WTC11 (cell line): ENCODE measurements at regions not wholly inside any gene's neighbourhood (a gene's known extent, or its start where the extent isn't known, plus 50 kb on each side); places are given as distances from the start of the nearest gene placed in this dataset.

Experiments
- ATF3 ChIP-seq: sonication (generic); formaldehyde crosslinking; conservative IDR thresholded peaks from 2 replicates; pipeline ENCODE4 v1.8.1; 2022; ENCODE audit warnings: mild to moderate bottlenecking, missing genetic modification reagents
- CREM ChIP-seq: sonication (generic); formaldehyde crosslinking; IDR thresholded peaks from 2 replicates; pipeline ENCODE4 v1.8.1; 2022; ENCODE audit warnings: mild to moderate bottlenecking, missing genetic modification reagents, moderate library complexity
- CTCF ChIP-seq: fragments of 200-600 bp; IDR thresholded peaks from 2 replicates; pipeline ENCODE4 v1.8.0; 2022; ENCODE audit warnings: antibody characterized with exemption
- EMX1 ChIP-seq: fragments of 250-450 bp; sonication (Bioruptor Pico); IDR thresholded peaks from 2 replicates; pipeline ENCODE4 v1.8.0; 2021; ENCODE audit warnings: mild to moderate bottlenecking
- ESRRA ChIP-seq: sonication (generic); formaldehyde crosslinking; IDR thresholded peaks from 2 replicates; pipeline ENCODE4 v1.8.1; 2022; ENCODE audit warnings: mild to moderate bottlenecking, missing genetic modification reagents, borderline replicate concordance
- GABPB1 ChIP-seq: sonication (generic); formaldehyde crosslinking; IDR thresholded peaks from 2 replicates; pipeline ENCODE4 v1.8.1; 2023; ENCODE audit warnings: mild to moderate bottlenecking, missing genetic modification reagents
- JUN ChIP-seq: sonication (generic); formaldehyde crosslinking; IDR thresholded peaks from 2 replicates; pipeline ENCODE4 v1.8.0; 2023; ENCODE audit warnings: mild to moderate bottlenecking, missing genetic modification reagents
- MLX ChIP-seq: sonication (generic); formaldehyde crosslinking; IDR thresholded peaks from 2 replicates; pipeline ENCODE4 v1.8.1; 2023; ENCODE audit warnings: mild to moderate bottlenecking, missing genetic modification reagents, moderate library complexity
- STAT6 ChIP-seq: sonication (generic); formaldehyde crosslinking; conservative IDR thresholded peaks from 2 replicates; pipeline ENCODE4 v1.8.1; 2023; ENCODE audit warnings: mild to moderate bottlenecking, low read depth, missing genetic modification reagents, moderate library complexity
- ZNF138 ChIP-seq: sonication (generic); formaldehyde crosslinking; conservative IDR thresholded peaks from 2 replicates; pipeline ENCODE4 v1.8.1; 2022; ENCODE audit warnings: mild to moderate bottlenecking, moderate library complexity, missing genetic modification reagents
- TF ChIP-seq, protein P1 (sequence below): sonication (generic); formaldehyde crosslinking; IDR thresholded peaks from 2 replicates; pipeline ENCODE4 v1.8.1; 2023; ENCODE audit warnings: mild to moderate bottlenecking, moderate library complexity, missing genetic modification reagents

DNA sequence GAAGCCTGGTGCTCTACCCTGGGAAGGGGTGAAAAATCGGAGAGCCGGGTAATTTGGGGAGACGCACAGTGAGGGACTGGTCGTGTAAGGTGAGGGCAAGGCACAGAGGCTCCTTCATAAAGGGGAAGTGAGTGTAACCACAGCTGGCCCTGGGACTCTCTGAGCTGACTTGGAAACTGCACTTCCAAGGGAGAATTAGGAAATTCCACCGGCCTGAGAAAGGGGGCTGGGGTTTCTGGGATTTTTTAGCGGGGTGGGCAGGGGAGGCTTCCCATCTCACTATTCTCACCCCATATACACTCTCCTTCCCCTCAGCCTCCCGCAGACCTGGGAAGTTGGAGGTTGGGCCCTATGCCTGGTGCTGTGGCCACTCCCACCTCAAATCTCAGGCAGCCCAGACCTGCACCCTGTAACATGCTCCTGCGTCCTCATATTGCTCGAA lies 88.3 kb upstream of the IPO9 start:
- TF ChIP-seq JUN (CRISPR knock-in tag): no peak
- TF ChIP-seq EMX1 (CRISPR knock-in tag): no peak
- TF ChIP-seq, protein P1, sequence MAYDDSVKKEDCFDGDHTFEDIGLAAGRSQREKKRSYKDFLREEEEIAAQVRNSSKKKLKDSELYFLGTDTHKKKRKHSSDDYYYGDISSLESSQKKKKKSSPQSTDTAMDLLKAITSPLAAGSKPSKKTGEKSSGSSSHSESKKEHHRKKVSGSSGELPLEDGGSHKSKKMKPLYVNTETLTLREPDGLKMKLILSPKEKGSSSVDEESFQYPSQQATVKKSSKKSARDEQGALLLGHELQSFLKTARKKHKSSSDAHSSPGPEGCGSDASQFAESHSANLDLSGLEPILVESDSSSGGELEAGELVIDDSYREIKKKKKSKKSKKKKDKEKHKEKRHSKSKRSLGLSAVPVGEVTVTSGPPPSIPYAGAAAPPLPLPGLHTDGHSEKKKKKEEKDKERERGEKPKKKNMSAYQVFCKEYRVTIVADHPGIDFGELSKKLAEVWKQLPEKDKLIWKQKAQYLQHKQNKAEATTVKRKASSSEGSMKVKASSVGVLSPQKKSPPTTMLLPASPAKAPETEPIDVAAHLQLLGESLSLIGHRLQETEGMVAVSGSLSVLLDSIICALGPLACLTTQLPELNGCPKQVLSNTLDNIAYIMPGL: no peak
- no peak for TF ChIP-seq CREM (CRISPR knock-in tag)
- no peak for TF ChIP-seq GABPB1
- TF ChIP-seq CTCF: no peak
- no peak for TF ChIP-seq ZNF138 (CRISPR knock-in tag)
- TF ChIP-seq MLX: no peak
- TF ChIP-seq ESRRA (CRISPR knock-in tag): no peak
- TF ChIP-seq ATF3 (CRISPR knock-in tag): no peak
- TF ChIP-seq STAT6: no peak
